Endothelial cell of umbilical vein (primary cell): ENCODE measurements at regions not wholly inside any gene's neighbourhood (a gene's known extent, or its start where the extent isn't known, plus 50 kb on each side); places are given as distances from the start of the nearest gene placed in this dataset.

Source experiments
- CTCF ChIP-seq, 2 donors: IDR thresholded peaks; 1 replicate in 1 of 2; 2 replicates in 1 of 2; pipeline ENCODE4 v1.5.1; 2011; ENCODE audit warnings: low read length in 2 of 2, mild to moderate bottlenecking in 2 of 2, moderate library complexity in 2 of 2, control low read depth in 1 of 2, inconsistent platforms in 1 of 2, low read depth in 1 of 2; ENCODE audit not compliant: insufficient read depth in 1 of 2; ENCODE audit errors: extremely low read depth in 1 of 2
- EZH2 ChIP-seq: IDR thresholded peaks from 2 replicates; pipeline ENCODE4 v1.6.1; 2012; ENCODE audit warnings: borderline replicate concordance, low read depth, mild to moderate bottlenecking, moderate library complexity, low read length, inconsistent platforms; ENCODE audit not compliant: severe bottlenecking
- FOS ChIP-seq: IDR thresholded peaks from 2 replicates; pipeline ENCODE4 v1.6.1; 2011; ENCODE audit warnings: mild to moderate bottlenecking, low read length, moderate library complexity, borderline replicate concordance; ENCODE audit not compliant: insufficient read depth
- JUN ChIP-seq: IDR thresholded peaks from 2 replicates; pipeline ENCODE4 v1.6.1; 2011; ENCODE audit warnings: borderline replicate concordance, low read depth; ENCODE audit not compliant: insufficient read length, insufficient read depth
- MAX ChIP-seq: IDR thresholded peaks from 2 replicates; pipeline ENCODE4 v1.6.1; 2011; ENCODE audit not compliant: insufficient read depth, insufficient read length
- MYC ChIP-seq: IDR thresholded peaks from one replicate; pipeline ENCODE4 v1.6.1; 2011; ENCODE audit warnings: mild to moderate bottlenecking, low read depth, low read length
- POLR2A ChIP-seq: IDR thresholded peaks from 2 replicates; pipeline ENCODE4 v1.6.1; 2012; ENCODE audit warnings: low read depth, mild to moderate bottlenecking, control low read depth, low read length
- POLR2AphosphoS5 ChIP-seq: IDR thresholded peaks from 2 replicates; pipeline ENCODE4 v1.6.1; 2012; ENCODE audit warnings: low read depth, mild to moderate bottlenecking, control low read depth, low read length, moderate library complexity; ENCODE audit not compliant: insufficient read depth

- TF ChIP-seq CTCF (IDR thresholded peaks at IDR 0.05; ENCODE audit: extremely low read depth in 1 of 2, insufficient read depth in 1 of 2, low read depth in 1 of 2, low read length in 2 of 2) (no peak), POLR2A (no peak), FOS (no peak), POLR2AphosphoS5 (no peak), JUN (no peak), MYC (no peak), EZH2 (no peak), MAX (no peak)
These were observed 874.0 kb upstream of the AGA start for GRCh38 chr4:178316211-178316610.
